Pancreas (tissue), 10 donors: ENCODE measurements at regions not wholly inside any gene's neighbourhood (a gene's known extent, or its start where the extent isn't known, plus 50 kb on each side); places are given as distances from the start of the nearest gene placed in this dataset.

ENCODE experiments used
- ATAC-seq, 4 donors: fragments of 200-7000 bp; cut with Tn5 transposase; one replicate each; pipeline versions ENCODE4 v1.8.0 to v1.9.1; 2020; ENCODE audit warnings: mild to moderate bottlenecking in 4 of 4, moderate library complexity in 4 of 4
- DNase-seq, 6 donors: peaks; one replicate each; pipeline ENCODE4 v3.0.0-alpha.2; 2020
- FAIRE-seq: peaks from 2 replicates; lab custom pipeline; 2012; peaks lifted over from hg19 to GRCh38; lab: Jason Lieb, UNC
- H3K27ac ChIP-seq, 4 donors: fragments of 200-600 bp; sonication (generic); 1 replicate in 3 of 4; 2 replicates in 1 of 4; pipeline versions ENCODE4 v1.5.0 to v1.8.0; 2020
- H3K27me3 ChIP-seq, 4 donors: fragments of 200-600 bp; one replicate each; pipeline ENCODE4 v1.8.0; 2021
- H3K36me3 ChIP-seq, 3 donors: fragments of 200-600 bp; sonication (generic) in 1 of 3; one replicate each; pipeline versions ENCODE4 v1.5.0 to v1.8.0; 2020 to 2021
- H3K4me1 ChIP-seq, 3 donors: fragments of 200-600 bp; one replicate each; pipeline ENCODE4 v1.8.0; 2021
- H3K4me3 ChIP-seq, 4 donors: fragments of 200-600 bp; sonication (generic) in 2 of 4; one replicate each; pipeline versions ENCODE4 v1.5.0 to v1.8.0; 2020 to 2021
- H3K9me3 ChIP-seq, 4 donors: fragments of 200-600 bp; one replicate each; pipeline ENCODE4 v1.8.0; 2021
- CTCF ChIP-seq, 4 donors: fragments of 200-600 bp; sonication (generic) in 3 of 4; IDR thresholded peaks; one replicate each; pipeline versions ENCODE4 v1.5.0 to v1.8.0; 2021; ENCODE audit warnings: antibody characterized with exemption in 4 of 4
- WGBS, 2 donors: extraction: QIAGEN DNeasy Blood & Tissue Kit; methylation state at CpG; one replicate each; pipeline ENCODE4 v1.1.7; 2013; 5-methylcytosine and 5-hydroxymethylcytosine counted together
- intact Hi-C, 3 donors: fragments of 100-400 bp; cut with DNase I; formaldehyde crosslinking; loops; one replicate each; pipeline versions ENCODE4 v1.11.1 to v1.14.2; 2022
- donor health status: healthy with polysubstance abuse.
- donor health status: DM: no; HTN: no; CAD: no; lungs with moderate emphysema.
- donor health status: DM: no; HTN: no; CAD: no.
- donor health status: control.
- donor health status: control.
- donor health status: Bipolar disorder and iron deficiency.
- donor health status: DM: yes; HTN: yes; CAD: no.
- donor health status: DM: no; HTN: no; CAD: no.
- donor health status: DM: no; HTN: no; CAD: no.
- donor health status: DM: yes; HTN: yes; CAD: no.

- no peak overlapping the region for H3K27ac ChIP-seq
- no peak for ATAC-seq
- no peak for FAIRE-seq
- no peak for TF ChIP-seq CTCF (IDR thresholded peaks at IDR 0.05)
- no peaks in the 10 kb centered on the region for H3K9me3 ChIP-seq
- intact Hi-C loops, result no loop called here
- H3K27me3 ChIP-seq, result no peaks in the 10 kb centered on the region
- DNase-seq, result no peak
- H3K4me3 ChIP-seq, result no peak overlapping the region
- no peaks in the 10 kb centered on the region for H3K4me1 ChIP-seq
- WGBS, 2 donors, result 67 to 70% methylated on average over 4 of the region's 4 CpGs
- H3K36me3 ChIP-seq, result no peaks in the 10 kb centered on the region
Measured at GRCh38 chr4:10180927-10181744, 64.5 kb upstream of the WDR1 start.

- no peak for DNase-seq
- intact Hi-C loops, result no loop called here
- FAIRE-seq, result no peak
- Histone ChIP-seq H3K4me3 (no peak overlapping the region), H3K9me3 (no peaks in the 10 kb centered on the region), H3K36me3 (no peaks in the 10 kb centered on the region), H3K4me1 (no peaks in the 10 kb centered on the region), H3K27ac (no peak overlapping the region), H3K27me3 (no peaks in the 10 kb centered on the region)
- no peak for ATAC-seq
- WGBS, 2 donors, result 82 to 94% methylated on average over 1 of the region's 1 CpG
- no peak for TF ChIP-seq CTCF (IDR thresholded peaks at IDR 0.05)
Measured at GRCh38 chr4:10180603-10180926, 64.0 kb upstream of the WDR1 start.

- intact Hi-C loops, result no loop called here
- WGBS, 2 donors, result 66% methylated on average over 4 of the region's 4 CpGs
- H3K27ac ChIP-seq, result no peak overlapping the region
- no peaks in the 10 kb centered on the region for H3K4me1 ChIP-seq
- H3K36me3 ChIP-seq, result no peaks in the 10 kb centered on the region
- H3K9me3 ChIP-seq, result no peaks in the 10 kb centered on the region
- H3K4me3 ChIP-seq, result no peak overlapping the region
- FAIRE-seq, result no peak
- DNase-seq, result no peak
- no peak for ATAC-seq
- no peak for TF ChIP-seq CTCF (IDR thresholded peaks at IDR 0.05)
- H3K27me3 ChIP-seq, result no peaks in the 10 kb centered on the region
Measured at GRCh38 chr4:10179957-10180602, 63.5 kb upstream of the WDR1 start.

- no peak for ATAC-seq
- peaks cover 0 to 10% (median 4%) of the 10 kb centered on the region in 3 donors for H3K4me1 ChIP-seq
- H3K4me3 ChIP-seq, result no peak overlapping the region
- no peaks in the 10 kb centered on the region for H3K36me3 ChIP-seq
- no peaks in the 10 kb centered on the region for H3K27me3 ChIP-seq
- intact Hi-C loops, result no loop called here
- FAIRE-seq, result no peak
- WGBS, 2 donors, result 76 to 78% methylated on average over 5 of the region's 5 CpGs
- H3K27ac ChIP-seq, result no peak overlapping the region
- no peak for DNase-seq
- no peaks in the 10 kb centered on the region for H3K9me3 ChIP-seq
- no peak for TF ChIP-seq CTCF (IDR thresholded peaks at IDR 0.05)
Measured at GRCh38 chr4:10178763-10179162, 62.2 kb upstream of the WDR1 start.

GRCh38 chr4:10175626-10176025, 59.0 kb upstream of the WDR1 start:
- H3K4me3 ChIP-seq, result no peak overlapping the region
- H3K36me3 ChIP-seq, result no peaks in the 10 kb centered on the region
- no peak for TF ChIP-seq CTCF (IDR thresholded peaks at IDR 0.05)
- DNase-seq (no peak), FAIRE-seq (no peak), ATAC-seq (no peak)
- H3K9me3 ChIP-seq, result no peaks in the 10 kb centered on the region
- no peak overlapping the region for H3K27ac ChIP-seq
- H3K27me3 ChIP-seq, result no peaks in the 10 kb centered on the region
- WGBS, 2 donors, result 85 to 88% methylated on average over 7 of the region's 7 CpGs
- H3K4me1 ChIP-seq, result peaks cover 0 to 12% (median 4%) of the 10 kb centered on the region in 3 donors
- intact Hi-C loops, result no loop called here
